ENCODE measurements at regions not wholly inside any gene's neighbourhood (a gene's known extent, or its start where the extent isn't known, plus 50 kb on each side); places are given as distances from the start of the nearest gene placed in this dataset.

DNA sequence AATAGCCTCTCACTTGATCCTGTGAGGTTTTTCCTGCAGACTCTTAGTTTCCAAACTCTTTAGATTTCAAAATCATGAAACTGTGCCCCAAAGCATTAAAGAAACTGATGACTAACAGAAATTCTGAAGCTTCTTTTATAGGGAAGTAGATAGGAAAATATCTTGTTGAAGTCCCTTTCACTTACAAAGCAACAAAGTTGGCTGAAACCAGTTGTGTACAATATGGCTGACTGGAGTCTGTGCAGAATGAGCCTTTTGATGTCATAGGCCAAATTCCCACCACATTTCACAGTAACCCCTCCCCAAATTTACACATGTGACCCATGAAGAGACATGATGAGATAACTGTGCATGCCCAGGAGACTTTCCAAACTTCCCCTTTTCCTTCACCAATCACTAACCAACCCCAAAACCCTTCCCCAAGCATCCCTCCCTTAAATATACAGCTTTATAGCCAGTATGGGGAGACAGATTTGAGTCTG is 61.7 kb upstream of the NCK2 start:
- no peaks in the 10 kb centered on the region for H3K27me3 ChIP-seq (ENCODE audit: low read depth)
- H3K36me3 ChIP-seq, result no peaks in the 10 kb centered on the region
- TF ChIP-seq, protein P1, sequence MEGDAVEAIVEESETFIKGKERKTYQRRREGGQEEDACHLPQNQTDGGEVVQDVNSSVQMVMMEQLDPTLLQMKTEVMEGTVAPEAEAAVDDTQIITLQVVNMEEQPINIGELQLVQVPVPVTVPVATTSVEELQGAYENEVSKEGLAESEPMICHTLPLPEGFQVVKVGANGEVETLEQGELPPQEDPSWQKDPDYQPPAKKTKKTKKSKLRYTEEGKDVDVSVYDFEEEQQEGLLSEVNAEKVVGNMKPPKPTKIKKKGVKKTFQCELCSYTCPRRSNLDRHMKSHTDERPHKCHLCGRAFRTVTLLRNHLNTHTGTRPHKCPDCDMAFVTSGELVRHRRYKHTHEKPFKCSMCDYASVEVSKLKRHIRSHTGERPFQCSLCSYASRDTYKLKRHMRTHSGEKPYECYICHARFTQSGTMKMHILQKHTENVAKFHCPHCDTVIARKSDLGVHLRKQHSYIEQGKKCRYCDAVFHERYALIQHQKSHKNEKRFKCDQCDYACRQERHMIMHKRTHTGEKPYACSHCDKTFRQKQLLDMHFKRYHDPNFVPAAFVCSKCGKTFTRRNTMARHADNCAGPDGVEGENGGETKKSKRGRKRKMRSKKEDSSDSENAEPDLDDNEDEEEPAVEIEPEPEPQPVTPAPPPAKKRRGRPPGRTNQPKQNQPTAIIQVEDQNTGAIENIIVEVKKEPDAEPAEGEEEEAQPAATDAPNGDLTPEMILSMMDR (IDR thresholded peaks at IDR 0.05; ENCODE audit: borderline replicate concordance), result no peak
- no peak for DNase-seq
- intact Hi-C loops (cut with micrococcal nuclease), result loop anchor here (5.0 kb wide), 1 partner anchor 49 kb away; no protein-coding TSS in a partner anchor
- H3K4me1 ChIP-seq, result no peaks in the 10 kb centered on the region
- no peak overlapping the region for H3K27ac ChIP-seq (replicated peaks)
- H3K9me3 ChIP-seq (replicated peaks), result no peaks in the 10 kb centered on the region
- no peak overlapping the region for H3K4me3 ChIP-seq

DNA sequence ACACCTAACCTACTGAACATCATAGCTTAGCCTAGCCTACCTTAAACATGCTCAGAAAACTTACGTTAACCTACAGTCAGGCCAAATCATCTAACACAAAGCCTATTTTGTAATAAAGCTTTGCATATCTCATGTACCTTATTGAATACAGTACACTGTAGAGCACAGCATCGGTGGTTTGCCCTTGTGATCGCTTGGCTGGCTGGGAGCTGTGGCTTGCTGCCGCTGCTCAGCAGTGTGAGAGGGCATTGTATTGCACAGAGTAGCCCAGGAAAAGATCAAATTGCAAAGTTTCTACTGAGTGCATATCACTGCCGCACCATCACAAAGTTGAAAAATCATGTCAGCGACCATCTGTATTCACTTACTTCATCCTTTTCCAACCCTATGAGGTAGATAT is 62.3 kb upstream of the NCK2 start:
- no peak overlapping the region for H3K27ac ChIP-seq (replicated peaks)
- H3K36me3 ChIP-seq, result no peaks in the 10 kb centered on the region
- H3K27me3 ChIP-seq (ENCODE audit: low read depth), result no peaks in the 10 kb centered on the region
- no peak overlapping the region for H3K4me3 ChIP-seq
- no peak for DNase-seq
- intact Hi-C loops (cut with micrococcal nuclease), result loop anchor here (5.0 kb wide), 1 partner anchor 50 kb away; no protein-coding TSS in a partner anchor
- no peaks in the 10 kb centered on the region for H3K9me3 ChIP-seq (replicated peaks)
- no peaks in the 10 kb centered on the region for H3K4me1 ChIP-seq
- TF ChIP-seq, protein P1 (IDR thresholded peaks at IDR 0.05; ENCODE audit: borderline replicate concordance), result no peak

DNA sequence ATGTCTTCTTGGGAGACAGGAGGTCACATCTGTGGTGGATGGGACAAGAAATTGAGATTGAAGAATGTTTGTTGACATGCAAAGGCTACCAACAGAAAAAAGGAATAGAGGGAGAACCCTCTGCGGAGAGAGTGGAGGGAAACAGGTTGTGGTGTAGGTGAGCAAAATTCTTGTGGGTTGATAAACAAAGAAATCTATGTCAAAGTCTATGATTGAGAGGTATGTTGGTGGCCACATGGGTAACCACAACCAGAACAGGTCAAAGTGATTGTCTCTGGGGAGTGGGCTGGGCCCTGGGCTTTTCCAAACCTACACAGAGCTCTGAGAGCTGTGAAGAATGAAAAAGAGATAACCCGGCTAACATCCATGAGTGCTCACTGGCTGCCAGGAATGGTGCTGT is 62.8 kb upstream of the NCK2 start:
- no peak overlapping the region for H3K27ac ChIP-seq (replicated peaks)
- no peak for DNase-seq
- no peaks in the 10 kb centered on the region for H3K36me3 ChIP-seq
- intact Hi-C loops (cut with micrococcal nuclease), result loop anchor here (5.0 kb wide), 1 partner anchor 50 kb away; no protein-coding TSS in a partner anchor
- TF ChIP-seq, protein P1 (IDR thresholded peaks at IDR 0.05; ENCODE audit: borderline replicate concordance), result no peak
- H3K4me1 ChIP-seq, result no peaks in the 10 kb centered on the region
- H3K27me3 ChIP-seq (ENCODE audit: low read depth), result no peaks in the 10 kb centered on the region
- H3K4me3 ChIP-seq, result no peak overlapping the region
- H3K9me3 ChIP-seq (replicated peaks), result no peaks in the 10 kb centered on the region

DNA sequence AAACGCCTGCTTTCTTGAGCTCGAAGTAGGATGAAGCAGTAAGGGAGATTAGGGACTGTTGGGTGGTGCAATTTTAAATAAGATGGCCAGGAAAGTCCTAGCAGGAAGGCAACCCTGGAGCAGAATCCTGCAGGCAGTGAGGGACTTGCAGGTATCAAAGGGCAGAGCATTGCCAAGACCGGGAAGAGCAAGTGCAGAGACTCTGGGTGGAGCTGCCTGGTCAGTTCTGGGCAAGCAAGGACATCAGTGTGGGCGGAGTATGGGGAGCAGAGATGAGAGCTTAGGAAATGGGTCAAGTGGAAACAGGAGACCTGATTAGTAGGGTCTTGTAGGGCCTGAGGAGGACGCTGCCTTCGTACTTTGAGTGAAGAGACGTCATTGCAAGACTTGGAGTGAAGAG is 64.4 kb upstream of the NCK2 start:
- intact Hi-C loops (cut with micrococcal nuclease), result loop anchor here (5.0 kb wide), 1 partner anchor 52 kb away; no protein-coding TSS in a partner anchor
- Histone ChIP-seq H3K27ac (replicated peaks) (no peak overlapping the region), H3K9me3 (replicated peaks) (no peaks in the 10 kb centered on the region), H3K27me3 (ENCODE audit: low read depth) (no peaks in the 10 kb centered on the region), H3K36me3 (no peaks in the 10 kb centered on the region), H3K4me1 (peaks cover 4% of the 10 kb centered on the region), H3K4me3 (no peak overlapping the region)
- DNase-seq, result no peak
- TF ChIP-seq, protein P1 (IDR thresholded peaks at IDR 0.05; ENCODE audit: borderline replicate concordance), result no peak

DNA sequence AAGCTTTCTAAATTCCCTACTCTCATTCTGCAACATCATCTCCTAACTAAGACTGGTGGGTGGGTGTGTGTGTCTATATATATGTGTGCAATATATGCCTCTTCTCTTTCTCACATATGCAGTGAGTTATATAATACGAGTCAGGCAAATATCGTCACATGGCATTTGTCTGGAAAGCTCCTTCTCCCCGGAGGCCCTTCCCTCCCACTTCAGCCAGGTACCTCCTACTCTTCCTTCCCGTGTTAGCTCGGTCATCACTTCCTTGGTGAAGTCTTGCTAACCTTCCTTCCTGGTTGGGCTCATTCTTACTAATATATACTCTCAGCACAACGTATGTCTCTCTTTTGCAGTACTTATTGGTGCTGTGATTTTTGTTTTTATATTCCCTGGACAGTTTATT is 66.4 kb upstream of the NCK2 start:
- no peak for DNase-seq
- TF ChIP-seq, protein P1 (IDR thresholded peaks at IDR 0.05; ENCODE audit: borderline replicate concordance), result no peak
- no peak overlapping the region for H3K27ac ChIP-seq (replicated peaks)
- no peaks in the 10 kb centered on the region for H3K9me3 ChIP-seq (replicated peaks)
- H3K4me3 ChIP-seq, result no peak overlapping the region
- no peaks in the 10 kb centered on the region for H3K27me3 ChIP-seq (ENCODE audit: low read depth)
- H3K36me3 ChIP-seq, result no peaks in the 10 kb centered on the region
- intact Hi-C loops (cut with micrococcal nuclease), result no loop called here
- H3K4me1 ChIP-seq, result peaks cover 19% of the 10 kb centered on the region
